SU-DHL-6 (cell line): ENCODE measurements at regions not wholly inside any gene's neighbourhood (a gene's known extent, or its start where the extent isn't known, plus 50 kb on each side); places are given as distances from the start of the nearest gene placed in this dataset.
"Not testable (repeated sequence)": the region's sequence is repeated elsewhere in the genome, so short reads cannot be mapped to it uniquely, and the experiment has no call there.

Source experiments
- H2AFZ ChIP-seq: fragments of 200-600 bp; sonication (generic); 2 replicates; pipeline ENCODE4 v1.6.1; 2014; ENCODE audit warnings: low read depth, mild to moderate bottlenecking, moderate library complexity, mixed read lengths, antibody characterized with exemption, low read length; ENCODE audit not compliant: severe bottlenecking
- H3F3A ChIP-seq: fragments of 200-600 bp; shearing (Covaris generic); 2 replicates; pipeline ENCODE4 v1.6.0; 2016; ENCODE audit warnings: antibody characterized with exemption, mild to moderate bottlenecking; ENCODE audit not compliant: insufficient read depth
- H3K27ac ChIP-seq: fragments of 200-600 bp; sonication (generic); 2 replicates; pipeline ENCODE4 v1.5.1; 2016; ENCODE audit warnings: low read depth, mild to moderate bottlenecking, low read length, moderate library complexity, mixed read lengths
- H3K27me3 ChIP-seq: fragments of 200-600 bp; sonication (generic), shearing (Covaris generic); 2 replicates; pipeline ENCODE4 v1.6.0; 2014; ENCODE audit warnings: mild to moderate bottlenecking, low read length
- H3K36me3 ChIP-seq: fragments of 200-600 bp; sonication (generic); 2 replicates; pipeline ENCODE4 v1.6.1; 2014; ENCODE audit warnings: mild to moderate bottlenecking, low read length, mixed read lengths
- H3K4me2 ChIP-seq: fragments of 300-600, 200-600 bp; shearing (Covaris generic), sonication (generic); 2 replicates; pipeline ENCODE4 v1.6.0; 2014; ENCODE audit warnings: low read length, low read depth, mild to moderate bottlenecking; ENCODE audit not compliant: poor library complexity, severe bottlenecking
- H3K4me3 ChIP-seq: fragments of 200-600 bp; sonication (generic); 2 replicates; pipeline ENCODE4 v1.5.1; 2014; ENCODE audit warnings: antibody characterized with exemption, low read length, mild to moderate bottlenecking, mixed read lengths; ENCODE audit not compliant: insufficient read depth, poor library complexity, severe bottlenecking
- H3K79me2 ChIP-seq: fragments of 200-600 bp; sonication (generic); 2 replicates; pipeline ENCODE4 v1.6.1; 2014; ENCODE audit warnings: mild to moderate bottlenecking, low read length, moderate library complexity; ENCODE audit not compliant: insufficient read depth
- H3K9ac ChIP-seq: fragments of 200-600 bp; sonication (generic); 2 replicates; pipeline ENCODE4 v1.7.0; 2014; ENCODE audit warnings: mild to moderate bottlenecking, low read length
- H3K9me2 ChIP-seq: fragments of 200-600 bp; sonication (generic); replicated peaks from 2 replicates; pipeline ENCODE4 v1.6.1; 2014; ENCODE audit warnings: low read length; ENCODE audit not compliant: insufficient read depth
- H3K9me3 ChIP-seq: fragments of 200-600 bp; sonication (generic); 2 replicates; pipeline ENCODE4 v1.6.1; 2014; ENCODE audit warnings: low read length, mixed read lengths; ENCODE audit not compliant: insufficient read depth
- H4K20me1 ChIP-seq: fragments of 200-600 bp; sonication (generic); 2 replicates; pipeline ENCODE4 v1.6.1; 2014; ENCODE audit warnings: low read depth, mild to moderate bottlenecking, antibody characterized with exemption, low read length, moderate library complexity, mixed read lengths
- EZH2phosphoT487 ChIP-seq: fragments of 200-600 bp; sonication (generic), shearing (Covaris generic); conservative IDR thresholded peaks from 2 replicates; pipeline ENCODE4 v1.6.1; 2018; ENCODE audit warnings: mild to moderate bottlenecking, antibody characterized with exemption, low read length, moderate library complexity, mixed read lengths
- TF ChIP-seq, protein P1 (sequence below): fragments of 200-600 bp; sonication (generic); IDR thresholded peaks from one replicate; pipeline ENCODE4 v1.5.1; 2017; ENCODE audit warnings: antibody characterized with exemption, mild to moderate bottlenecking, low read length, moderate library complexity; ENCODE audit not compliant: insufficient read depth, poor library complexity, severe bottlenecking

DNA sequence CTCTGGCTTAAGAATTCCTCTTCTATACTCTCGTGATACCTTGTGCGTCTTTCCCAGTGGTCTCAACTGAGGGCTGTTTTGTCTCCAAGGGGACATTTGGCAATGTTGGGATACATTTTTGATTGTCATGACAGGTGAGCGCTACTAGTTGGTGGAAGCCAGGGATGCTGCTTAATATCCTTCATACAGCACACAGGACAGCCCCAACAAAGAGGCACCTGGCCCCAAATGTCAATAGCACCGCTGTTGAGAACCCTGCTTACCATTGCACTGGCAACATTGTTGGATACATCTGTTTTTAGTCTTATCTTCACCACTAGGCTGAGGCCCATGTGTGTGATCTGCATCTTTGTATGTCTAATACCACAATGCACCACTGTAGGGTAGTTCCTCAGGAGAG is 114.1 kb downstream of the C9orf152 start:
- H3K27me3 ChIP-seq = no peaks in the 10 kb centered on the region
- no peak overlapping the region for H3K9ac ChIP-seq
- H3K36me3 ChIP-seq = 0 out of 2 replicates have a peak, but pooled peaks cover 3% of the 10 kb centered on the region
- no peak overlapping the region for H3K27ac ChIP-seq
- no peak overlapping the region for H3K4me3 ChIP-seq
- H3F3A ChIP-seq = peaks cover 4% of the 10 kb centered on the region; the same call in 1 of the 2 replicates
- TF ChIP-seq EZH2phosphoT487 = no peak
- TF ChIP-seq, protein P1, sequence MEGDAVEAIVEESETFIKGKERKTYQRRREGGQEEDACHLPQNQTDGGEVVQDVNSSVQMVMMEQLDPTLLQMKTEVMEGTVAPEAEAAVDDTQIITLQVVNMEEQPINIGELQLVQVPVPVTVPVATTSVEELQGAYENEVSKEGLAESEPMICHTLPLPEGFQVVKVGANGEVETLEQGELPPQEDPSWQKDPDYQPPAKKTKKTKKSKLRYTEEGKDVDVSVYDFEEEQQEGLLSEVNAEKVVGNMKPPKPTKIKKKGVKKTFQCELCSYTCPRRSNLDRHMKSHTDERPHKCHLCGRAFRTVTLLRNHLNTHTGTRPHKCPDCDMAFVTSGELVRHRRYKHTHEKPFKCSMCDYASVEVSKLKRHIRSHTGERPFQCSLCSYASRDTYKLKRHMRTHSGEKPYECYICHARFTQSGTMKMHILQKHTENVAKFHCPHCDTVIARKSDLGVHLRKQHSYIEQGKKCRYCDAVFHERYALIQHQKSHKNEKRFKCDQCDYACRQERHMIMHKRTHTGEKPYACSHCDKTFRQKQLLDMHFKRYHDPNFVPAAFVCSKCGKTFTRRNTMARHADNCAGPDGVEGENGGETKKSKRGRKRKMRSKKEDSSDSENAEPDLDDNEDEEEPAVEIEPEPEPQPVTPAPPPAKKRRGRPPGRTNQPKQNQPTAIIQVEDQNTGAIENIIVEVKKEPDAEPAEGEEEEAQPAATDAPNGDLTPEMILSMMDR = no peak
- H3K79me2 ChIP-seq = peaks cover 87% of the 10 kb centered on the region
- H2AFZ ChIP-seq = no peak overlapping the region
- H3K4me2 ChIP-seq = no peak overlapping the region
- H3K9me3 ChIP-seq = no peaks in the 10 kb centered on the region
- H3K9me2 ChIP-seq = no peaks in the 10 kb centered on the region
- peaks cover 49% of the 10 kb centered on the region for H4K20me1 ChIP-seq

DNA sequence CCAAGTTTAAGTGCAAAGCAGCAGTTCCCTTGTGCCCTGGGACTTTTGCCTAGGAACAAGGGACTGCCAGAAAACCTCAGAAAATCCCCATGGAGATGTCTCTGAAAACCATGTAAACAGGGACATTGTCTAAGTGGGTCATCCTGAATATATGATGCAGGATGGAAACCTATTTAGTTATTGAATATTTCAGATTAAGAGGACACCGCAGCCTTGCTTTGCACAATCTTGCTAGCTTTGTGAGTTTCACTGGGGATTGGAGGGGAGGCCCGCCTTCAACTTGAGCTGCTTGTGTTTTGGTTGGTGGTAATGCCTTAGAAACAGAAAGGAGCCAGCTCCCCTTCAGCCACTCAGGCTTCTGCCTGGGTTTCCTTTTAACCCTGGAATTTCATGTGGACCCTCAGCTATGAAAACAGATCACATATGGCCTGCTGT is 112.8 kb downstream of the C9orf152 start:
- Histone ChIP-seq H3K9ac (no peak overlapping the region), H3K4me3 (no peak overlapping the region), H3K4me2 (no peak overlapping the region), H3K9me3 (no peaks in the 10 kb centered on the region), H4K20me1 (peaks cover 54% of the 10 kb centered on the region), H3F3A (no peaks in the 10 kb centered on the region; the same call in 1 of the 2 replicates), H3K9me2 (no peaks in the 10 kb centered on the region), H2AFZ (no peak overlapping the region), H3K79me2 (peaks cover 86% of the 10 kb centered on the region), H3K27me3 (no peaks in the 10 kb centered on the region), H3K27ac (no peak overlapping the region), H3K36me3 (0 out of 2 replicates have a peak, but pooled peaks cover 2% of the 10 kb centered on the region)
- TF ChIP-seq, protein P1 = no peak
- TF ChIP-seq EZH2phosphoT487 = no peak

DNA sequence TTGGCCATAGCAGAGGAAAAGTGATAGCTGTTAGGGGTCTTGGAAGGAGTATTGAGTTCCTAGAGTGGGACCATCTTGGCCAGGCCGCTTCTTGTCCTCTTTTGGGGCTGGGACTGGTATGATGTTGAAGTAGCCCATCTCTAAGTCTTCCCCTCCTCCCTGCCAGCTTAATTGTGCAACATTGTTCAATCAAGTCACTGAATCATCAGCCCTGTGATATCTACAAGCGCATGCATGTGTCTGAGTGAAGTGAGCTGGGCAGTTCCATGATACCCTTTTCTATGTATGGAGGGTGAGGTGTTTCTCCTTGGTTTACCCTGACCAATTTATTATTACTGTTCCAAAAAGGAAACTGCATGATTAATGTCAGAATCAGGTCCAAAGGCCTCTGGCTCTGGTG is 112.2 kb downstream of the C9orf152 start:
- TF ChIP-seq EZH2phosphoT487 = no peak
- TF ChIP-seq, protein P1 = no peak
- Histone ChIP-seq H3K9me2 (no peaks in the 10 kb centered on the region), H2AFZ (no peak overlapping the region), H3K79me2 (peaks cover 86% of the 10 kb centered on the region), H3K27ac (no peak overlapping the region), H3F3A (no peaks in the 10 kb centered on the region; the same call in 1 of the 2 replicates), H3K4me2 (no peak overlapping the region), H3K9me3 (no peaks in the 10 kb centered on the region), H4K20me1 (peaks cover 48% of the 10 kb centered on the region), H3K4me3 (no peak overlapping the region), H3K9ac (no peak overlapping the region), H3K27me3 (no peaks in the 10 kb centered on the region), H3K36me3 (0 out of 2 replicates have a peak, but pooled peaks cover 4% of the 10 kb centered on the region)

DNA sequence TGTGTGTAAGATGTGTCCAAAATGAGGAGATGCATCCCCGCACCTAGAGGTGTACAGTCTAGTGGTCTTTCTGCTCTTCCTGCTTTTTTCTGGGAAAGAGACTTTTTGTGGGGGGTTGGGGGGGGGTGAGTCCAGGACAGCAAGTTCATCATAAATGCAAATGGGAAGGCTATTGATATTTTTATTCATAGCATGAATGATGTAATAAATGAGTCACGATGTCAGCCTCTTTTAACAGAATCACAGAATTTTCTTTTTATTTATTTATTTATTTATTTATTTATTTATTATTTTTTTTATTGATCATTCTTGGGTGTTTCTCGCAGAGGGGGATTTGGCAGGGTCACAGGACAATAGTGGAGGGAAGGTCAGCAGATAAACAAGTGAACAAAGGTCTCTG is 111.3 kb downstream of the C9orf152 start:
- H3K9me3 ChIP-seq, H3F3A ChIP-seq, H3K9ac ChIP-seq, H2AFZ ChIP-seq, H3K9me2 ChIP-seq, H3K4me3 ChIP-seq, H3K36me3 ChIP-seq, H3K27ac ChIP-seq, H3K4me2 ChIP-seq, H3K27me3 ChIP-seq: not testable (repeated sequence)
- Histone ChIP-seq H4K20me1 (peaks cover 48% of the 10 kb centered on the region), H3K79me2 (peaks cover 86% of the 10 kb centered on the region)
